SK-N-SH (cell line): ENCODE measurements at regions not wholly inside any gene's neighbourhood (a gene's known extent, or its start where the extent isn't known, plus 50 kb on each side); places are given as distances from the start of the nearest gene placed in this dataset.
"Not testable (repeated sequence)": the region's sequence is repeated elsewhere in the genome, so short reads cannot be mapped to it uniquely, and the experiment has no call there.

Source experiments
- CTCF ChIA-PET: fragments of 300-600, 350-600 bp; formaldehyde crosslinking; extraction: SDS; loops from one replicate; lab custom pipeline; 2021; lab: Yijun Ruan, JAX
- POLR2A ChIA-PET: fragments of 350-600 bp; sonication (Branson Sonifier 250); formaldehyde crosslinking; extraction: SDS; loops from one replicate; lab custom pipeline; 2020; ENCODE audit warnings: antibody characterized with exemption, inconsistent platforms; lab: Yijun Ruan, JAX
- DNase-seq: peaks from one replicate; pipeline ENCODE4 v3.0.0; 2012
- H2AFZ ChIP-seq: fragments of 200-600 bp; sonication (generic); 2 replicates; pipeline ENCODE4 v1.8.1; 2016; ENCODE audit warnings: antibody characterized with exemption, mild to moderate bottlenecking, low read depth
- H3F3A ChIP-seq: fragments of 200-600 bp; sonication (generic); replicated peaks from 2 replicates; pipeline ENCODE3; 2016; ENCODE audit warnings: antibody characterized with exemption, mild to moderate bottlenecking; ENCODE audit not compliant: insufficient read depth
- H3K27ac ChIP-seq, 2 experiments: fragments of 200-500 bp in 1 of 2; fragments of 200-600 bp in 1 of 2; sonication (Bioruptor generic) in 1 of 2; sonication (generic), shearing (Covaris generic) in 1 of 2; 2 replicates each; pipeline versions ENCODE4 v1.5.1 to v1.6.1; 2014 to 2016; ENCODE audit warnings: low read depth in 2 of 2, inconsistent platforms in 1 of 2, low read length in 1 of 2, mild to moderate bottlenecking in 1 of 2, mixed read lengths in 1 of 2
- H3K27me3 ChIP-seq: fragments of 200-600 bp; sonication (generic), shearing (Covaris generic); 2 replicates; pipeline ENCODE4 v1.6.1; 2016; ENCODE audit warnings: mixed run types; ENCODE audit not compliant: insufficient read depth
- H3K36me3 ChIP-seq, 2 experiments: fragments of 200-500 bp in 1 of 2; fragments of 200-600 bp in 1 of 2; sonication (Bioruptor generic) in 1 of 2; sonication (generic) in 1 of 2; replicated peaks in 1 of 2; 2 replicates each; pipeline versions ENCODE3 to v1.5.1; 2014 to 2016; ENCODE audit warnings: low read length in 1 of 2, mild to moderate bottlenecking in 1 of 2; ENCODE audit not compliant: insufficient read depth in 2 of 2, control insufficient read depth in 1 of 2
- H3K4me1 ChIP-seq, 2 experiments: fragments of 200-500 bp in 1 of 2; fragments of 200-600 bp in 1 of 2; sonication (Bioruptor generic) in 1 of 2; sonication (generic), shearing (Covaris generic) in 1 of 2; 2 replicates each; pipeline versions ENCODE4 v1.5.1 to v1.6.1; 2014 to 2016; ENCODE audit warnings: low read depth in 1 of 2, low read length in 1 of 2, mixed run types in 1 of 2; ENCODE audit not compliant: insufficient read depth in 2 of 2, control insufficient read depth in 1 of 2
- H3K4me2 ChIP-seq: fragments of 200-600 bp; sonication (generic), shearing (Covaris generic); 2 replicates; pipeline ENCODE4 v1.6.1; 2017; ENCODE audit warnings: mixed run types
- H3K4me3 ChIP-seq, 2 experiments: fragments of 200-500 bp in 1 of 2; fragments of 200-600 bp in 1 of 2; sonication (Bioruptor generic) in 1 of 2; sonication (generic), shearing (Covaris generic) in 1 of 2; 2 replicates each; pipeline versions ENCODE4 v1.5.1 to v1.8.1; 2014 to 2016; ENCODE audit warnings: low read depth in 2 of 2, inconsistent platforms in 1 of 2, low read length in 1 of 2, mild to moderate bottlenecking in 1 of 2, mixed read lengths in 1 of 2, moderate library complexity in 1 of 2
- H3K79me2 ChIP-seq: fragments of 200-600 bp; sonication (generic); 2 replicates; pipeline ENCODE4 v1.8.1; 2017; ENCODE audit warnings: mild to moderate bottlenecking; ENCODE audit not compliant: insufficient read depth
- H3K9ac ChIP-seq: fragments of 200-600 bp; sonication (generic); 2 replicates; pipeline ENCODE4 v1.6.1; 2017; ENCODE audit warnings: mixed run types
- H3K9me2 ChIP-seq: fragments of 200-600 bp; sonication (generic); 2 replicates; pipeline ENCODE4 v1.6.1; 2017; ENCODE audit warnings: mixed run types
- H3K9me3 ChIP-seq: fragments of 200-600 bp; sonication (generic); 2 replicates; pipeline ENCODE4 v1.6.1; 2017; ENCODE audit warnings: mixed run types, mild to moderate bottlenecking, moderate library complexity
- H4K20me1 ChIP-seq: fragments of 200-600 bp; sonication (generic); 2 replicates; pipeline ENCODE4 v1.6.1; 2017; ENCODE audit warnings: mild to moderate bottlenecking, mixed run types; ENCODE audit not compliant: insufficient read depth
- EP300 ChIP-seq, 2 experiments: IDR thresholded peaks; 2 replicates each; pipeline versions ENCODE4 v1.4.0 to v1.6.1; 2012; ENCODE audit warnings: borderline replicate concordance in 1 of 2, low read depth in 1 of 2, low read length in 1 of 2
- EZH2phosphoT487 ChIP-seq: fragments of 200-600 bp; sonication (generic); IDR thresholded peaks from 2 replicates; pipeline ENCODE4 v1.6.1; 2017; ENCODE audit warnings: low read depth, mixed run types, mild to moderate bottlenecking, antibody characterized with exemption, moderate library complexity, borderline replicate concordance
- FOXJ3 ChIP-seq: sonication (generic); formaldehyde crosslinking; IDR thresholded peaks from 2 replicates; pipeline ENCODE4 v1.5.1; 2020; ENCODE audit warnings: mild to moderate bottlenecking, missing genetic modification reagents
- JUND ChIP-seq: IDR thresholded peaks from 2 replicates; pipeline ENCODE4 v1.4.0; 2012
- MEF2A ChIP-seq: IDR thresholded peaks from 2 replicates; pipeline ENCODE4 v1.4.0; 2012; ENCODE audit warnings: low read depth, borderline replicate concordance
- MXI1 ChIP-seq: IDR thresholded peaks from 2 replicates; pipeline ENCODE4 v1.6.1; 2012; ENCODE audit warnings: mild to moderate bottlenecking, low read depth, low read length, improper control_type of control experiment
- NFIC ChIP-seq: IDR thresholded peaks from 2 replicates; pipeline ENCODE4 v1.4.0; 2012; ENCODE audit warnings: borderline replicate concordance
- RAD21 ChIP-seq: IDR thresholded peaks from 2 replicates; pipeline ENCODE4 v1.6.1; 2012; ENCODE audit warnings: mild to moderate bottlenecking, low read length
- RFX5 ChIP-seq: IDR thresholded peaks from 2 replicates; pipeline ENCODE4 v1.6.1; 2012; ENCODE audit warnings: mild to moderate bottlenecking, improper control_type of control experiment, low read length
- RXRA ChIP-seq: IDR thresholded peaks from 2 replicates; pipeline ENCODE4 v1.4.0; 2012; ENCODE audit warnings: low read depth, mild to moderate bottlenecking, borderline replicate concordance
- SIN3A ChIP-seq: IDR thresholded peaks from 2 replicates; pipeline ENCODE4 v1.6.1; 2012; ENCODE audit warnings: low read depth, mild to moderate bottlenecking, low read length, moderate library complexity, borderline replicate concordance
- YY1 ChIP-seq: IDR thresholded peaks from 2 replicates; pipeline ENCODE4 v1.4.0; 2012; ENCODE audit warnings: low read depth, mild to moderate bottlenecking
- WGBS: methylation state at CpG from one replicate; pipeline ENCODE4 v1.1.6; 2017; ENCODE audit warnings: low lambda C conversion rate; 5-methylcytosine and 5-hydroxymethylcytosine counted together
- TF ChIP-seq, protein P1 (sequence below): IDR thresholded peaks from 2 replicates; pipeline ENCODE4 v1.6.1; 2012; ENCODE audit warnings: mild to moderate bottlenecking, low read depth, low read length, moderate library complexity
- TF ChIP-seq, protein P2 (sequence below): fragments of 150-350 bp; IDR thresholded peaks from 2 replicates; pipeline ENCODE4 v1.6.1; 2017; ENCODE audit warnings: antibody characterized with exemption, low read length, low read depth, borderline replicate concordance
- TF ChIP-seq, protein P3 (sequence below): IDR thresholded peaks from 2 replicates; pipeline ENCODE4; 2012
- TF ChIP-seq, protein P4 (sequence below): IDR thresholded peaks from 2 replicates; pipeline ENCODE4 v1.4.0; 2012; ENCODE audit warnings: low read depth, borderline replicate concordance

DNA sequence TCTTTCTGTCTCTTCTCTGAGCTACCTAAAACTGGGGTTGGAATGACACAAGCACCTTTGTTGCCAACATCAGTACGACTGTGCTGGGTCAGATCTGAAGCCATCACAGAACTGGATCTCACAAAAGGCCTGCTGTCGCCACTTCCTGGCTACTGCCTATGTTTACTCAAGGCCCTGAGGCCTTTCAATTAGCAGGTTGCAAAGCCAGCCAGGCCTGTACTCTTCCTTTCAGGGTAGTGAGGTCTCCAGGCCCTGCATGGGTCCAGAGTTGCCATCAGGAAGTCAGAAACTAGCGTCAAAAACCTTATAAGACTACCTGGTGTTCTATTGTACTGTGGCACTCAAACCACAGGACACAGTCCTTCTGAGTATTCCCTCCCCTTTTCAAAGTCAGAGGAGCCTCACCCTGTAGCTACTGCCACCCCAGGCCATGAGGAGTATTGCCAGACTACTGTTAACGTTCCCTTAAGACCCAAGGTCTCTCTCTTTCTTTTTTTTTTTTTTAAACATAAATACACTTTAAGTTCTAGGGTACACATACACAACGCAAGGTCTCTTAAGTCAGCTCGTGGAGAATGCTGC is 937.4 kb upstream of the GJE1 start (continued):
- TF ChIP-seq, protein P1, sequence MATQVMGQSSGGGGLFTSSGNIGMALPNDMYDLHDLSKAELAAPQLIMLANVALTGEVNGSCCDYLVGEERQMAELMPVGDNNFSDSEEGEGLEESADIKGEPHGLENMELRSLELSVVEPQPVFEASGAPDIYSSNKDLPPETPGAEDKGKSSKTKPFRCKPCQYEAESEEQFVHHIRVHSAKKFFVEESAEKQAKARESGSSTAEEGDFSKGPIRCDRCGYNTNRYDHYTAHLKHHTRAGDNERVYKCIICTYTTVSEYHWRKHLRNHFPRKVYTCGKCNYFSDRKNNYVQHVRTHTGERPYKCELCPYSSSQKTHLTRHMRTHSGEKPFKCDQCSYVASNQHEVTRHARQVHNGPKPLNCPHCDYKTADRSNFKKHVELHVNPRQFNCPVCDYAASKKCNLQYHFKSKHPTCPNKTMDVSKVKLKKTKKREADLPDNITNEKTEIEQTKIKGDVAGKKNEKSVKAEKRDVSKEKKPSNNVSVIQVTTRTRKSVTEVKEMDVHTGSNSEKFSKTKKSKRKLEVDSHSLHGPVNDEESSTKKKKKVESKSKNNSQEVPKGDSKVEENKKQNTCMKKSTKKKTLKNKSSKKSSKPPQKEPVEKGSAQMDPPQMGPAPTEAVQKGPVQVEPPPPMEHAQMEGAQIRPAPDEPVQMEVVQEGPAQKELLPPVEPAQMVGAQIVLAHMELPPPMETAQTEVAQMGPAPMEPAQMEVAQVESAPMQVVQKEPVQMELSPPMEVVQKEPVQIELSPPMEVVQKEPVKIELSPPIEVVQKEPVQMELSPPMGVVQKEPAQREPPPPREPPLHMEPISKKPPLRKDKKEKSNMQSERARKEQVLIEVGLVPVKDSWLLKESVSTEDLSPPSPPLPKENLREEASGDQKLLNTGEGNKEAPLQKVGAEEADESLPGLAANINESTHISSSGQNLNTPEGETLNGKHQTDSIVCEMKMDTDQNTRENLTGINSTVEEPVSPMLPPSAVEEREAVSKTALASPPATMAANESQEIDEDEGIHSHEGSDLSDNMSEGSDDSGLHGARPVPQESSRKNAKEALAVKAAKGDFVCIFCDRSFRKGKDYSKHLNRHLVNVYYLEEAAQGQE = no peak
- TF ChIP-seq SIN3A = no peak

DNA sequence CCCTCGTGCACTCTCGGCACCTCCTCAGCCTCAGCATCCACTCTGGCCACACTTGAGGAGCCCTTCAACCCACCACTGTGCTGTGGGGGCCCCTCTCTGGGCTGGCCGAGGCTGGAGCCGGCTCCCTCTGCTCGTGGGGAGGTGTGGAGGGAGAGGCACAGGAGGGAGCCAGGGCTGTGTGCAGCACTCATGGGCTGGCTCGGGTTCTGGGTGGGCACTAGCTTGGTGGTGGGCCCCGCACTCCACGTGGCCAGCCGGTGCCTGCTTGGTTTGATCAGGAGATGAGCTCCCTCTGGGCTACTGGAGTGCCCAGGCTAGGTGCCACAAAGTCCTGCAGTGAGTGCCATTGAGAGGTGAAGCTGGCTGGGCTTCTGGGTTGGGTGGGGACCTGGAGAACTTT is 949.4 kb upstream of the GJE1 start:
- no peaks in the 10 kb centered on the region for H3K9me2 ChIP-seq
- DNase-seq = no peak
- ChIA-PET CTCF (no interaction called here), POLR2A (no interaction called here)
- H3K27ac ChIP-seq = no peak overlapping the region
- H3K4me3 ChIP-seq = no peak overlapping the region
- no peaks in the 10 kb centered on the region for H3K9me3 ChIP-seq
- no peak overlapping the region for H3K9ac ChIP-seq
- no CpG with 5 or more reads among the region's 9 CpGs for WGBS
- no peaks in the 10 kb centered on the region for H3K27me3 ChIP-seq
- H3K36me3 ChIP-seq = no peaks in the 10 kb centered on the region
- no peaks in the 10 kb centered on the region for H4K20me1 ChIP-seq
- no peaks in the 10 kb centered on the region for H3K4me1 ChIP-seq
- no peaks in the 10 kb centered on the region for H3F3A ChIP-seq
- no peak overlapping the region for H3K4me2 ChIP-seq
- no peaks in the 10 kb centered on the region for H3K79me2 ChIP-seq
- no peak for TF ChIP-seq RXRA
- TF ChIP-seq, protein P2, sequence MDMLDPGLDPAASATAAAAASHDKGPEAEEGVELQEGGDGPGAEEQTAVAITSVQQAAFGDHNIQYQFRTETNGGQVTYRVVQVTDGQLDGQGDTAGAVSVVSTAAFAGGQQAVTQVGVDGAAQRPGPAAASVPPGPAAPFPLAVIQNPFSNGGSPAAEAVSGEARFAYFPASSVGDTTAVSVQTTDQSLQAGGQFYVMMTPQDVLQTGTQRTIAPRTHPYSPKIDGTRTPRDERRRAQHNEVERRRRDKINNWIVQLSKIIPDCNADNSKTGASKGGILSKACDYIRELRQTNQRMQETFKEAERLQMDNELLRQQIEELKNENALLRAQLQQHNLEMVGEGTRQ = no peak
- TF ChIP-seq SIN3A = no peak
- no peak for TF ChIP-seq NFIC
- TF ChIP-seq MEF2A = no peak
- no peak for TF ChIP-seq RFX5
- TF ChIP-seq EZH2phosphoT487 = no peak
- TF ChIP-seq FOXJ3 = no peak
- TF ChIP-seq, protein P3, sequence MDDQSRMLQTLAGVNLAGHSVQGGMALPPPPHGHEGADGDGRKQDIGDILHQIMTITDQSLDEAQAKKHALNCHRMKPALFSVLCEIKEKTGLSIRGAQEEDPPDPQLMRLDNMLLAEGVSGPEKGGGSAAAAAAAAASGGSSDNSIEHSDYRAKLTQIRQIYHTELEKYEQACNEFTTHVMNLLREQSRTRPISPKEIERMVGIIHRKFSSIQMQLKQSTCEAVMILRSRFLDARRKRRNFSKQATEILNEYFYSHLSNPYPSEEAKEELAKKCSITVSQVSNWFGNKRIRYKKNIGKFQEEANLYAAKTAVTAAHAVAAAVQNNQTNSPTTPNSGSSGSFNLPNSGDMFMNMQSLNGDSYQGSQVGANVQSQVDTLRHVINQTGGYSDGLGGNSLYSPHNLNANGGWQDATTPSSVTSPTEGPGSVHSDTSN = no peak
- TF ChIP-seq EP300 (IDR thresholded peaks at IDR 0.05; ENCODE audit: borderline replicate concordance in 1 of 2, low read depth in 1 of 2, low read length in 1 of 2) = no peak
- TF ChIP-seq MXI1 = no peak
- TF ChIP-seq, protein P4, sequence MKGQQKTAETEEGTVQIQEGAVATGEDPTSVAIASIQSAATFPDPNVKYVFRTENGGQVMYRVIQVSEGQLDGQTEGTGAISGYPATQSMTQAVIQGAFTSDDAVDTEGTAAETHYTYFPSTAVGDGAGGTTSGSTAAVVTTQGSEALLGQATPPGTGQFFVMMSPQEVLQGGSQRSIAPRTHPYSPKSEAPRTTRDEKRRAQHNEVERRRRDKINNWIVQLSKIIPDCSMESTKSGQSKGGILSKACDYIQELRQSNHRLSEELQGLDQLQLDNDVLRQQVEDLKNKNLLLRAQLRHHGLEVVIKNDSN = no peak
- no peak for TF ChIP-seq JUND
- TF ChIP-seq YY1 = no peak
- TF ChIP-seq, protein P1 = no peak
- TF ChIP-seq RAD21 = no peak
- TF ChIP-seq, all 33 proteins: peak for 0
- H2AFZ ChIP-seq = no peak overlapping the region

DNA sequence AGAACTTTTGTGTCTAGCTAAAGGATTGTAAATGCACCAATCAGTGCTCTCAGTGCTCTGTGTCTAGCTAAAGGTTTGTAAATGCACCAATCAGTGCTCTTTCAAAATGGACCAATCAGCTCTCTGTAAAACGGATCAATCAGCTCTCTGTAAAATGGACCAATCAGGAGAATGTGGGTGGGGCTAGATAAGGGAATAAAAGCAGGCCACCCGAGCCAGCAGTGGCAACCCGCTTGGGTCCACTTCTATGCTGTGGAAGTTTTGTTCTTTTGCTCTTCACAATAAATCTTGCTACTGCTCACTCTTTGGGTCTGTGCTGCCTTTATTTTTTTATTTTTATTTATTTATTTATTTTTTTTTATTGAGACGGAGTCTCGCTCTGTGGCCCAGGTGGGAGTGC is 957.3 kb upstream of the GJE1 start:
- H3K9ac ChIP-seq, H2AFZ ChIP-seq, H3K4me3 ChIP-seq, POLR2A ChIA-PET, H3F3A ChIP-seq, H3K27ac ChIP-seq, H3K4me1 ChIP-seq, H3K9me2 ChIP-seq, H3K9me3 ChIP-seq, H3K79me2 ChIP-seq, H4K20me1 ChIP-seq, H3K27me3 ChIP-seq, H3K36me3 ChIP-seq, H3K4me2 ChIP-seq, DNase-seq: not testable (repeated sequence)
- CTCF ChIA-PET = interaction anchor here (0.7 kb wide), 2 partner anchors 20 to 50 kb away, joined by 3 to 4 read pairs; no protein-coding TSS in a partner anchor
- 22% methylated on average over 5 of the region's 5 CpGs for WGBS
